ENCODE measurements at regions not wholly inside any gene's neighbourhood (a gene's known extent, or its start where the extent isn't known, plus 50 kb on each side); places are given as distances from the start of the nearest gene placed in this dataset.

DNA sequence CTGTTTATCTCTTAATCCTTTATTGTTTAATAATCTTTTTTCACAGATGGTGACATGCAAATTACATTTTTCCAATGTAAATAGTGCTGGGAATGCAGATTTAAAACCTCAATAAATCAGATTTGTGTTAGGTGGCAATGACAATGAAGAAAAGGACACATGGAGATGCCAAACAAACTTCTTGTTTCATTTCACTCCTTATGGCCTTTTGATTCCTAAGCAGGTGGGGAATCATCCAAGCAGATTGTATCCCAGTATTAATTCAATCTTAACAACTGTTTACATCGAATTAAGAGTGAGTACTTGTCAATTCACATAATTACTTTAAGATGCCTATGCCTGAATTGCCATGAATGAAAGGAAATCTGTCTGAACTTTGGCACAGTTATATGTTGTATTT lies 98.9 kb upstream of the RGS18 start:
- no CpG with 5 or more reads among the region's 1 CpG for WGBS (ENCODE audit: insufficient coverage)
- no peak for ATAC-seq
- TF ChIP-seq, protein P1, sequence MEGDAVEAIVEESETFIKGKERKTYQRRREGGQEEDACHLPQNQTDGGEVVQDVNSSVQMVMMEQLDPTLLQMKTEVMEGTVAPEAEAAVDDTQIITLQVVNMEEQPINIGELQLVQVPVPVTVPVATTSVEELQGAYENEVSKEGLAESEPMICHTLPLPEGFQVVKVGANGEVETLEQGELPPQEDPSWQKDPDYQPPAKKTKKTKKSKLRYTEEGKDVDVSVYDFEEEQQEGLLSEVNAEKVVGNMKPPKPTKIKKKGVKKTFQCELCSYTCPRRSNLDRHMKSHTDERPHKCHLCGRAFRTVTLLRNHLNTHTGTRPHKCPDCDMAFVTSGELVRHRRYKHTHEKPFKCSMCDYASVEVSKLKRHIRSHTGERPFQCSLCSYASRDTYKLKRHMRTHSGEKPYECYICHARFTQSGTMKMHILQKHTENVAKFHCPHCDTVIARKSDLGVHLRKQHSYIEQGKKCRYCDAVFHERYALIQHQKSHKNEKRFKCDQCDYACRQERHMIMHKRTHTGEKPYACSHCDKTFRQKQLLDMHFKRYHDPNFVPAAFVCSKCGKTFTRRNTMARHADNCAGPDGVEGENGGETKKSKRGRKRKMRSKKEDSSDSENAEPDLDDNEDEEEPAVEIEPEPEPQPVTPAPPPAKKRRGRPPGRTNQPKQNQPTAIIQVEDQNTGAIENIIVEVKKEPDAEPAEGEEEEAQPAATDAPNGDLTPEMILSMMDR (IDR thresholded peaks at IDR 0.05), result no peak
- H3K4me3 Mint-ChIP-seq, result no peak overlapping the region
- no peaks in the 10 kb centered on the region for H3K27me3 Mint-ChIP-seq (ENCODE audit: low read depth in 2 of 2)
- intact Hi-C loops (cut with micrococcal nuclease), result no loop called here
- no peak overlapping the region for H3K27ac Mint-ChIP-seq
- no peaks in the 10 kb centered on the region for H3K4me1 ChIP-seq (ENCODE audit: control insufficient read depth, insufficient read depth, low read length)
- no peak overlapping the region for H3K4me3 ChIP-seq (ENCODE audit: low read length)
- no peaks in the 10 kb centered on the region for H3K27me3 ChIP-seq (ENCODE audit: control insufficient read depth, insufficient read depth, low read length)
- no peak for DNase-seq
- no peak overlapping the region for H3K27ac ChIP-seq (ENCODE audit: low read length)
- peaks cover 0 to 3% of the 10 kb centered on the region in 2 donors for H3K9me3 Mint-ChIP-seq
- H3K36me3 Mint-ChIP-seq, result no peaks in the 10 kb centered on the region
- H3K36me3 ChIP-seq (ENCODE audit: control insufficient read depth, insufficient read depth, low read length), result no peaks in the 10 kb centered on the region
- H3K9me3 ChIP-seq (ENCODE audit: control insufficient read depth, insufficient read depth, low read length), result no peaks in the 10 kb centered on the region
- no peaks in the 10 kb centered on the region for H3K4me1 Mint-ChIP-seq

DNA sequence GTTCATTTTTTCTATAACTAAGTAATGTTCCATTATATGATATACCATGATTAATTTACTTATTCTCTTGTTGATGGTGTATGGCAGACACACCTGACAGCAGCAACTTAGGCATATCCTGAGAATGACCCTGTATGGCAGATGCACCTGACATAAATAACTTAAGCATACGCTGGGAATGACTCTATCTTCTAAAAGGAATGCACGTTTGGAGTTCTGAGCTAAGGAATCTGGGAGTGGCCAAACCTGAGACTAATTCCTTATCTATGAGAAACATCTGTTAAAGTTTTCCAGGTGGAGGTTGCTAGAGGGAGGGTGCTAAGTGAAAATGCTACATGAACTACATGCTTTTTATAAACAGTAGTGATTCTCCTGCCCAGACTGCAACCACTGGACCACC lies 96.7 kb upstream of the RGS18 start:
- H3K36me3 ChIP-seq (ENCODE audit: control insufficient read depth, insufficient read depth, low read length), result no peaks in the 10 kb centered on the region
- intact Hi-C loops (cut with micrococcal nuclease), result no loop called here
- no peak overlapping the region for H3K4me3 Mint-ChIP-seq
- DNase-seq (no peak), ATAC-seq (no peak)
- no peaks in the 10 kb centered on the region for H3K36me3 Mint-ChIP-seq
- no peaks in the 10 kb centered on the region for H3K27me3 Mint-ChIP-seq (ENCODE audit: low read depth in 2 of 2)
- no peaks in the 10 kb centered on the region for H3K4me1 Mint-ChIP-seq
- H3K4me1 ChIP-seq (ENCODE audit: control insufficient read depth, insufficient read depth, low read length), result no peaks in the 10 kb centered on the region
- H3K27ac Mint-ChIP-seq, result no peak overlapping the region
- H3K4me3 ChIP-seq (ENCODE audit: low read length), result no peak overlapping the region
- no peaks in the 10 kb centered on the region for H3K27me3 ChIP-seq (ENCODE audit: control insufficient read depth, insufficient read depth, low read length)
- TF ChIP-seq, protein P1 (IDR thresholded peaks at IDR 0.05), result no peak
- H3K27ac ChIP-seq (ENCODE audit: low read length), result no peak overlapping the region
- 74% methylated on average over 2 of the region's 2 CpGs for WGBS (ENCODE audit: insufficient coverage)
- H3K9me3 ChIP-seq (ENCODE audit: control insufficient read depth, insufficient read depth, low read length), result no peaks in the 10 kb centered on the region
- peaks cover 2 to 4% of the 10 kb centered on the region in 2 donors for H3K9me3 Mint-ChIP-seq

DNA sequence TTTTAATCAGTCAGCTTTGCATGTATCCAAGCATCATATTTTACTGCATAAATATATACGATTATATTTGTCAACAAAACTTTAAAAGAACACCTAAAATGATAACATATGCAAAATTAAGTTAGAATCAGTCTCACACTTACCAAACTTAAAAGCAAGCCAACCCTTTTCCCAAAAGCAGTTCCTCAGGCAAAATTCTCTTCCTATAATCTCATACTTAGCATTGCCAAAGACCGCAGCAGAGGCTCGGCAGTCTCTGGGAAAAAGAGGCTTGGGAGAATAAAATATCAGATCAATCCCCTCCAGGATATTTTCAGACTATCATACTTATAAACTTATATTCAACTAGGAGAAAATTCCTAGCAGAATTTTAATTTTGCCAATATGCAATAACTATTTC lies 93.2 kb upstream of the RGS18 start:
- intact Hi-C loops (cut with micrococcal nuclease), result no loop called here
- Mint-ChIP-seq H3K4me1 (no peaks in the 10 kb centered on the region), H3K27me3 (ENCODE audit: low read depth in 2 of 2) (no peaks in the 10 kb centered on the region), H3K9me3 (peaks cover 7 to 12% of the 10 kb centered on the region in 2 donors), H3K4me3 (no peak overlapping the region), H3K27ac (no peak overlapping the region), H3K36me3 (no peaks in the 10 kb centered on the region)
- Histone ChIP-seq H3K9me3 (ENCODE audit: control insufficient read depth, insufficient read depth, low read length) (peaks cover 3% of the 10 kb centered on the region), H3K4me3 (ENCODE audit: low read length) (no peak overlapping the region), H3K4me1 (ENCODE audit: control insufficient read depth, insufficient read depth, low read length) (no peaks in the 10 kb centered on the region), H3K27me3 (ENCODE audit: control insufficient read depth, insufficient read depth, low read length) (no peaks in the 10 kb centered on the region), H3K36me3 (ENCODE audit: control insufficient read depth, insufficient read depth, low read length) (no peaks in the 10 kb centered on the region), H3K27ac (ENCODE audit: low read length) (no peak overlapping the region)
- ATAC-seq (no peak), DNase-seq (no peak)
- WGBS (ENCODE audit: insufficient coverage), result 97% methylated on average over 3 of the region's 3 CpGs
- TF ChIP-seq, protein P1 (IDR thresholded peaks at IDR 0.05), result no peak

DNA sequence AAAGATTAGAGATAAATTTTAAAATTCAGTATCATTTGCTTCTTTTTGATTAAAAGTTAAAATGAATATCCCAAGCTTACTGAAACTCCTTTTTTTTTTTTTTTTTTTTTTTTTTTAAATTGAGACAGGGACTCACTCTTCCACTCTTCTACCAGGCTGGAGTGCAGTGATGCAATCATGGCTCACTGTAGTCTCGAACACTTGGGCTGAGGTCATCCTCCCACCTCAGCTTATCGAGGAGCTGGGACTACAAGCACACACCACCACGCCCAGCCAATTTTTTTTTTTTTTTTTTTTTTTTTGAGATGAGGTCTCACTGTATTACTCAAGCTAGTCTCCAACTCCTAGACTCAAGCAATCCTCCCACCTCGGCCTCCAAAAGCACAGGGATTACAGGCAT lies 92.1 kb upstream of the RGS18 start:
- Mint-ChIP-seq H3K27ac (no peak overlapping the region), H3K9me3 (peaks cover 7 to 12% of the 10 kb centered on the region in 2 donors), H3K4me3 (no peak overlapping the region), H3K4me1 (no peaks in the 10 kb centered on the region), H3K27me3 (ENCODE audit: low read depth in 2 of 2) (no peaks in the 10 kb centered on the region), H3K36me3 (no peaks in the 10 kb centered on the region)
- H3K9me3 ChIP-seq (ENCODE audit: control insufficient read depth, insufficient read depth, low read length), result peaks cover 3% of the 10 kb centered on the region
- 90% methylated on average over 4 of the region's 4 CpGs for WGBS (ENCODE audit: insufficient coverage)
- H3K36me3 ChIP-seq (ENCODE audit: control insufficient read depth, insufficient read depth, low read length), result no peaks in the 10 kb centered on the region
- no peaks in the 10 kb centered on the region for H3K27me3 ChIP-seq (ENCODE audit: control insufficient read depth, insufficient read depth, low read length)
- H3K4me3 ChIP-seq (ENCODE audit: low read length), result no peak overlapping the region
- DNase-seq (no peak), ATAC-seq (no peak)
- no peaks in the 10 kb centered on the region for H3K4me1 ChIP-seq (ENCODE audit: control insufficient read depth, insufficient read depth, low read length)
- TF ChIP-seq, protein P1 (IDR thresholded peaks at IDR 0.05), result no peak
- intact Hi-C loops (cut with micrococcal nuclease), result no loop called here
- no peak overlapping the region for H3K27ac ChIP-seq (ENCODE audit: low read length)

Data from natural killer cell (primary cell).